GM12878 (cell line): ENCODE measurements at regions not wholly inside any gene's neighbourhood (a gene's known extent, or its start where the extent isn't known, plus 50 kb on each side); places are given as distances from the start of the nearest gene placed in this dataset.

Experiments
- ATAC-seq: fragments of 200-7000 bp; cut with Tn5 transposase; 3 replicates; pipeline ENCODE4 v1.9.1; 2020; ENCODE audit warnings: mild to moderate bottlenecking, moderate library complexity
- BruUV-seq: library from RNA; stranded (reverse); fragments of 400-500 nt; replicated peaks from 2 replicates; lab custom pipeline; 2021; lab: Mats Ljungman, UMichigan
- CTCF ChIA-PET: fragments of 300-600 bp; sonication (Branson Sonifier 250); formaldehyde crosslinking; extraction: SDS; loops from one replicate; lab custom pipeline; 2021; ENCODE audit warnings: inconsistent platforms; lab: Yijun Ruan, JAX
- POLR2A ChIA-PET: fragments of 350-600 bp; formaldehyde crosslinking; extraction: SDS; loops from one replicate; lab custom pipeline; 2021; ENCODE audit warnings: inconsistent platforms; lab: Charles Lee
- RAD21 ChIA-PET: fragments of 300-600 bp; sonication (Branson Sonifier 250); formaldehyde crosslinking; loops from one replicate; lab custom pipeline; 2023; ENCODE audit warnings: antibody characterized with exemption; ENCODE audit not compliant: unreplicated experiment; lab: Charles Lee
- SMC1A ChIA-PET: fragments of 300-600 bp; sonication (Branson Sonifier 250); formaldehyde crosslinking; loops from one replicate; lab custom pipeline; 2023; ENCODE audit not compliant: unreplicated experiment, uncharacterized antibody; lab: Charles Lee
- DNase-seq: peaks from one replicate; pipeline ENCODE4 v3.0.0-alpha.2; 2011; ENCODE audit warnings: low read depth, low spot score
- FAIRE-seq: peaks from 3 replicates; lab custom pipeline; 2011; peaks lifted over from hg19 to GRCh38; lab: Jason Lieb, UNC
- H2AFZ ChIP-seq: 2 replicates; pipeline ENCODE4 v1.6.0; 2011; ENCODE audit warnings: low read depth, low read length, control low read depth; ENCODE audit not compliant: control insufficient read depth
- H3K27ac ChIP-seq: 2 replicates; pipeline ENCODE4 v1.5.1; 2011; ENCODE audit warnings: control low read depth; ENCODE audit not compliant: control insufficient read depth, insufficient read depth
- H3K27me3 ChIP-seq, 2 experiments: replicated peaks in 1 of 2; 2 replicates each; pipeline versions ENCODE4 v1.6.0 to v1.6.1; 2011; ENCODE audit warnings: low read length in 1 of 2; ENCODE audit not compliant: control insufficient read depth in 2 of 2, insufficient read depth in 2 of 2
- H3K36me3 ChIP-seq, 2 experiments: 2 replicates each; pipeline ENCODE4 v1.5.1; 2011; ENCODE audit warnings: low read length in 1 of 2; ENCODE audit not compliant: control insufficient read depth in 2 of 2, insufficient read depth in 2 of 2
- H3K4me1 ChIP-seq: 2 replicates; pipeline ENCODE4 v1.6.1; 2011; ENCODE audit warnings: mild to moderate bottlenecking, low read length, moderate library complexity, mixed read lengths; ENCODE audit not compliant: control insufficient read depth, insufficient read depth
- H3K4me2 ChIP-seq: 2 replicates; pipeline ENCODE4 v1.6.0; 2011; ENCODE audit warnings: control low read depth; ENCODE audit not compliant: control insufficient read depth, insufficient read depth
- H3K4me3 ChIP-seq: fragments of 200-600 bp; sonication (generic); 2 replicates; pipeline ENCODE4 v1.5.1; 2016
- H3K79me2 ChIP-seq: 2 replicates; pipeline ENCODE4 v1.6.0; 2011; ENCODE audit warnings: low read length; ENCODE audit not compliant: control insufficient read depth, insufficient read depth
- H3K9ac ChIP-seq: 2 replicates; pipeline ENCODE4 v1.8.0; 2011; ENCODE audit warnings: low read length, control low read depth, mixed read lengths; ENCODE audit not compliant: control insufficient read depth, insufficient read depth
- H3K9me3 ChIP-seq: replicated peaks from 3 replicates; pipeline ENCODE4 v1.5.1; 2011; ENCODE audit warnings: mild to moderate bottlenecking, low read length; ENCODE audit not compliant: control insufficient read depth, insufficient read depth
- H4K20me1 ChIP-seq: 2 replicates; pipeline ENCODE4 v1.6.0; 2011; ENCODE audit not compliant: control insufficient read depth, insufficient read depth
- CEBPB ChIP-seq, 2 experiments: fragments of 150-350 bp in 1 of 2; IDR thresholded peaks; 2 replicates each; pipeline ENCODE4 v1.6.1; 2012 to 2014; ENCODE audit warnings: low read depth in 2 of 2, low read length in 2 of 2, borderline replicate concordance in 1 of 2, inconsistent platforms in 1 of 2
- GABPA ChIP-seq: IDR thresholded peaks from 2 replicates; pipeline ENCODE4 v1.6.1; 2014; ENCODE audit warnings: antibody characterized with exemption, low read depth, mild to moderate bottlenecking, inconsistent platforms
- KAT2A ChIP-seq: conservative IDR thresholded peaks from 2 replicates; pipeline ENCODE4 v1.6.1; 2011; ENCODE audit warnings: low read depth, low read length; ENCODE audit not compliant: control insufficient read depth
- MYB ChIP-seq: fragments of 150-350 bp; IDR thresholded peaks from 2 replicates; pipeline ENCODE4 v1.6.1; 2014; ENCODE audit warnings: mild to moderate bottlenecking, low read depth, low read length, borderline replicate concordance
- NKRF ChIP-seq: fragments of 450-650 bp; conservative IDR thresholded peaks from 2 replicates; pipeline ENCODE4 v1.6.1; 2017; ENCODE audit warnings: mild to moderate bottlenecking, moderate library complexity
- STAT3 ChIP-seq: IDR thresholded peaks from 2 replicates; pipeline ENCODE4 v1.6.1; 2011; ENCODE audit warnings: low read depth, low read length, improper control_type of control experiment
- TBL1XR1 ChIP-seq: IDR thresholded peaks from 2 replicates; pipeline ENCODE4 v1.6.1; 2012; ENCODE audit warnings: low read depth, low read length, improper control_type of control experiment
- ZSCAN29 ChIP-seq: fragments of 450-650 bp; IDR thresholded peaks from 2 replicates; pipeline ENCODE4 v1.6.1; 2017; ENCODE audit warnings: mild to moderate bottlenecking, moderate library complexity
- WGBS: methylation state at CpG from one replicate; pipeline ENCODE4 v1.1.6; 2016; ENCODE audit warnings: low lambda C conversion rate; ENCODE audit not compliant: insufficient replicate concordance, insufficient coverage; ENCODE audit errors: missing lambda C conversion rate; 5-methylcytosine and 5-hydroxymethylcytosine counted together
- in situ Hi-C: fragments of 300-500 bp; cut with MboI; formaldehyde crosslinking; loops from 9 replicates; pipeline ENCODE4 v1.14.3; 2018; ENCODE audit warnings: mixed read lengths
- intact Hi-C: fragments of 100-400 bp; cut with micrococcal nuclease; formaldehyde crosslinking; loops from one replicate; pipeline ENCODE4 v1.14.2; 2022; ENCODE audit not compliant: unreplicated experiment

- BruUV-seq, result no TSS peak
- ChIA-PET CTCF (interaction anchor here (0.7 kb wide), 1 partner anchor 327 kb away, joined by 3 read pairs; no protein-coding TSS in a partner anchor), POLR2A (no interaction called here), RAD21 (no interaction called here), SMC1A (no interaction called here)
- FAIRE-seq (no peak), ATAC-seq (no peak), DNase-seq (no peak)
- in situ Hi-C loops (no loop called here), intact Hi-C loops (no loop called here)
- H3K4me3 ChIP-seq, result no peak overlapping the region
- no peak overlapping the region for H3K9ac ChIP-seq
- WGBS, result 12% methylated on average over 2 of the region's 2 CpGs
- TF ChIP-seq NKRF, result no peak
- TF ChIP-seq ZSCAN29, result no peak
- no peak for TF ChIP-seq GABPA
- no peak for TF ChIP-seq CEBPB (IDR thresholded peaks at IDR 0.05; ENCODE audit: borderline replicate concordance in 1 of 2, low read depth in 2 of 2, low read length in 2 of 2)
- no peak for TF ChIP-seq TBL1XR1
- TF ChIP-seq STAT3, result no peak
- no peak for TF ChIP-seq KAT2A
- no peak for TF ChIP-seq MYB
- no peaks in the 10 kb centered on the region for H3K9me3 ChIP-seq
- H3K4me1 ChIP-seq, result no peaks in the 10 kb centered on the region
- no peak overlapping the region for H3K4me2 ChIP-seq
- H3K27me3 ChIP-seq, result peaks cover 0 to 4% of the 10 kb centered on the region in 2 experiments; a peak in 1 of 4 replicates
- H2AFZ ChIP-seq, result no peak overlapping the region
- H3K79me2 ChIP-seq, result no peaks in the 10 kb centered on the region
- no peaks in the 10 kb centered on the region for H4K20me1 ChIP-seq
- no peaks in the 10 kb centered on the region for H3K36me3 ChIP-seq
- H3K27ac ChIP-seq, result no peak overlapping the region
Measured at GRCh38 chr16:80174416-80174815, 366.4 kb upstream of the DYNLRB2 start.
